NCI-H345 (cell line): ENCODE measurements at regions not wholly inside any gene's neighbourhood (a gene's known extent, or its start where the extent isn't known, plus 50 kb on each side); places are given as distances from the start of the nearest gene placed in this dataset.

Experiments used
- DNase-seq: peaks from one replicate; lab custom pipeline; 2025; lab: John Stamatoyannopoulos, UW

GRCh38 chr13:36551445-36551844, 119.2 kb downstream of the CCNA1 start:
- DNase-seq, result no peak

- no peak for DNase-seq
Observed at GRCh38 chr13:36552334-36552733, 120.0 kb downstream of the CCNA1 start.

GRCh38 chr13:36553491-36553890, 120.3 kb upstream of the SERTM1 start:
- no peak for DNase-seq

GRCh38 chr13:36555151-36555986, 118.5 kb upstream of the SERTM1 start:
- DNase-seq, result no peak

DNA sequence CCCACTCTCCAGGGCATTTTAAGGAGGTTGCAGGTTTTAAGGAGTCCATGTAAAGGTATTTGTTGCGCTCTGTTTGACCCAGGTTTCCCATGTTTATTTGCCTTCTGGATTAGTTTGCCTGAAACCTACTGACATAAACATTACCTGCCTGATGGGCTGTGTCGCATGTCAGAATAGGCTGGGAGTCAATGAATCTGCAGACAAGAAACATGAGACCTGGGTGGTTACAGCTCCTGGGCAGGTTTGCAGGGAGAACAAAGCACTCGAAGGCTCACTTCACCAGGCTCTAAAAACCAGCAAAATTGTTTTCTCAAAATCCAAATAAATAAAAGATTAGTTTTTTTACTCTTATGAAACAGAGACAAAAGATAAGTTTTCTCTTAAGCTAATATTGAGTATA, 114.4 kb upstream of the SERTM1 start:
- no peak for DNase-seq

DNA sequence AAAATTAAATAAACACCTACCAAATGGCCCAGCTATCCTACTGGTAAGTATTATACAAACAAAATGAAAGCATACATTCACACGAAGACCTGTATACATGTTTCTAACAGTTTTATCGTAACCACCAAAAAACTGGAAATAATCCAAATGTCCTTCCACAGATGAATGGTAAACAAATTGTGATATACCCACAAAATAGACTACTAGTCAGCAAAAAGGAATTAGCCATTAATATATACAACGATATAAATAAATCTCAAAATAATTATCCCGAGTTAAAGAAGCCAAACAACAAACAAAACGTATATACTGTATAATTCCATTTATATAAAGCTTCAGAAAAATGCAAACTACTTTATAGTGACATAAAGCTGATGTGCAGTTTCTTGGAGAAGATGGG, 106.3 kb upstream of the SERTM1 start:
- no peak for DNase-seq

- no peak for DNase-seq
Observed at GRCh38 chr13:36570489-36570888, 103.3 kb upstream of the SERTM1 start.

- DNase-seq, result no peak
Observed at GRCh38 chr13:36571444-36571843, 102.4 kb upstream of the SERTM1 start.

DNA sequence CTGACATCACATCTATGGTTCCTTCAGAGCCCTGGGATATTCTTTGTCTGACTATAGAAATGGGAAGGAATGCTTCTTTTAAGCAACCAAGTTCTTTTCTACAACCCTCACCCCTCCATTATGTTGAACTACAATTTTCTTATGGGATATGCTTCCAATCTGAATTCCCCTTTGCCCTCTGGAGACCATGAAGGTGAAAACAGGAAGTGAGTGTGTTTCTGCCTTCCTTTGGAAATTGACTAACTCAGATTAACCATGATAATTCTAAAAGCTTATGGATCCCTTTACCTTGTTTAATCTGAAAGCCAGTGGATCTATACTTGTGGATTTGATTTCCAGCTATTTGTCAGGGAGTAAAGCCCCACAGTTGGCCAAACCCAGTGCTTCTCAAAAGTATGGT, 90.8 kb upstream of the SERTM1 start:
- DNase-seq, result no peak

DNA sequence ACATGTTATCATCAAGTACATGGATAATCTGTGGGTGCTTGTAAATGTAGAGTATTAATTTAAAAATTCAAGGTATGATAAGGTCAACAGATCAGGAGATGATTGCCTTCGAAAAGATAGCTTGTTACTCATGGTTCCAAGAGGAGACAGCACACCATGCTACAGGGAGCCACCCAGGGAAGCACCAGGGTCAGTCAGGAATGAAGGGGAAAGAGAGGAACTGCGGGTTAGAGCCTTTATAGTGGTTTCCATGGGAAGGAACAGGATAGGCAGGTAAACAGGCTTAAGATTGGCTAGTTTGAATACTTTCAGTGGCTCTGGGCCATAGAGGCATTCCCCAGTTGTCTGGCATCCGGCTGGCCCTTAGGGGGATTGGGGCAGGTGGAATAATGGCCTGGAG, 74.2 kb upstream of the SERTM1 start:
- no peak for DNase-seq

DNA sequence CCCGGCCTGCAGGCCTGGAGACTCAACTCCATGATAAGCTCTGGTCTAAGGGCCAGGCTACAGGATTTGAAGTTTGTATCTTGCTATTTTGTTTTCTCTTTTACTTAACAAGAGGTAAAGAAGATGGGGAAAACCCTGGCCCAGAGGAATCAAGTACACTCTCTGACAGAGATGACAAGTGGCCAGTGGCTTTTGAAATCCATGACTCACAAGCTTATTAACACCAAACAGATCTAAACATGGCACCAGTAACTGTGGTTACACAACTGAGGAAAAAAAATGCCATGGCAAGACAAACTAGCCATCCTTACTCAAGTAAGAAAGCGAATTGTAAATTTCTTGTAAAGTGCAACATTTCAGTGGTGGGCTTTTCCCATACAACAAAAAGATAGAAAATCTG, 72.6 kb upstream of the SERTM1 start:
- DNase-seq, result no peak

GRCh38 chr13:36606060-36606459, 67.8 kb upstream of the SERTM1 start:
- DNase-seq, result no peak

DNA sequence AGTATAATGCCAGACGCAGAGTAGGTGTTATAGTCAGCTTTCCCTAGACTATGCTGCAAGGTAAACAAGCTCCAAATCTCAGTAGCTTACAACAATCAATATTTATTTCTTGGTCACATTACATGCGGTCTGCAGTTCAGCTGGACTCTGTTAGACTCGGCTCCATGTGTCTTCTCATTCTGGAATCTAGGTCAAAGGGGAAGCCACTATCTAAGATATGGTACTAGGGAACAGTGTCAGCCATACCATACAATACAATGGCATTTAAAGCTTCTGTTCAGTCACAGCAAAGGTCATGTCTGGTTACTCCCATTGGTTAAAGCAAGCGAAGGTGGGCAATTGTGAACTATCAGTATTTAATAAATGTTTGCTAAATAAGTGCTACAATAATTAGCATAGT, 65.3 kb upstream of the SERTM1 start:
- no peak for DNase-seq

DNA sequence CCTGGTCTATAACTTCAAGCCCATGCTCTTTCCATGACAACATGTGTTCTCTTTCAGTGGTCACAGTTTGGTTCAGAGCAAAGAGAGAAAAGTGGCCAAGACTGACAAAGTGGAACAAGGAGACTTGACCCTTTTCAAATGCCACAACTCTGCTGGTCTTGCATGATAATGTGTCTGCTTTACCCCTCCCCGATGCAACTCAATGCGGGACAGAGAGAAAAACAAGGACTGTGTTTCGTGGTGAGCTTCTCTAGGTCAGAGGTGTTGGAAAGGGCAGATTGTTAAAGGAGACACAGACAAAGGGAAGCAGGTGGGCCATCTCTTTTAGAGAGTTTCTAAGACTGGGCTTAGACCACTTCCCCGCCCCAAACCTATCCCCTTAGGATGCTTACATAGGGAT, 61.6 kb upstream of the SERTM1 start:
- no peak for DNase-seq

GRCh38 chr13:36616706-36617105, 57.1 kb upstream of the SERTM1 start:
- no peak for DNase-seq

GRCh38 chr13:36619535-36619934, 54.3 kb upstream of the SERTM1 start:
- DNase-seq, result no peak
